Activated CD4-positive, alpha-beta T cell treated with anti-CD3 and anti-CD28 coated beads, Interleukin-2, Interleukin-4, amounts not matched to agents 100 ng/mL and 50 ng/mL, durations not matched to agents 16 hours and 8 hours (primary cell): ENCODE measurements at regions not wholly inside any gene's neighbourhood (a gene's known extent, or its start where the extent isn't known, plus 50 kb on each side); places are given as distances from the start of the nearest gene placed in this dataset.
"Not testable (repeated sequence)": the region's sequence is repeated elsewhere in the genome, so short reads cannot be mapped to it uniquely, and the experiment has no call there.

Experiments used
- DNase-seq: peaks from one replicate; pipeline ENCODE4 v3.0.0-alpha.2; 2020; ENCODE audit warnings: low spot score

DNA sequence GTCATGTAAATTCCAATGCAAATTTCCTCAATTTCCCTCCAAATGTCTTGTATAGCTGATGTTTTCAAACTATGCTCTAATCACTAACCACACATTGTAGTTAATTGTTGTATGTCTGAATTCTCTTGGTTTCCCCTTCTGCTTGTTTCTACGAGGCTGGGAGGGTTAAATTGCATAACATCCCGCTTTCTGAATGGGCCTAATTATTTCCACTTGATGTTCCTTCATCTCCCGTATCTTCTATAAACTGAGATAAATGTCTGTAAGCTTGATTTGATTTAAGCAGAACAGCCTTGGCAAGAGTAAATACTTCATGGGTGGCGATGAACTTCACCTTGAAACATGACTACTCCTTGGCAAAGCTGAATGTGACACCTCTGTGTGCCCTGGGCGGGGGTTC lies 72.2 kb downstream of the SERINC2 start:
- DNase-seq: no peak

DNA sequence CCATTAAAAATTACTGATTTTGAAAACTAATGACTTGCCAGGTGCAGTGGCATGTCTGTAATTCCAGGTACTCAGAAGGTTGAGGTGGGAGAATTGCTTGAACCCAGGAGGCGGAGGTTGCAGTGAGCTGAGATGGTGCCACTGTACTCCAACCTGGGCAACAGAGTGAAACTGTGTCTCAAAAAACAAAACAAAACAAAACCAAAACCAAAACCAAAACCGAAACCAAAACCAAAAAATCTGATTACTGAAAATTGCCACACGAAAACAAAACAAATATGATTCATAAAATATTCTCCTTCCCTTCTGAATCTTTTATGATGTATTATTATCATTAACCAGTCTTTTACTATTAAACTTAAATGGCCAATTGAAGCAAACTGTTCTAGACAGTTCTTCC lies 74.1 kb downstream of the SERINC2 start:
- DNase-seq: peak; percentile 17

DNA sequence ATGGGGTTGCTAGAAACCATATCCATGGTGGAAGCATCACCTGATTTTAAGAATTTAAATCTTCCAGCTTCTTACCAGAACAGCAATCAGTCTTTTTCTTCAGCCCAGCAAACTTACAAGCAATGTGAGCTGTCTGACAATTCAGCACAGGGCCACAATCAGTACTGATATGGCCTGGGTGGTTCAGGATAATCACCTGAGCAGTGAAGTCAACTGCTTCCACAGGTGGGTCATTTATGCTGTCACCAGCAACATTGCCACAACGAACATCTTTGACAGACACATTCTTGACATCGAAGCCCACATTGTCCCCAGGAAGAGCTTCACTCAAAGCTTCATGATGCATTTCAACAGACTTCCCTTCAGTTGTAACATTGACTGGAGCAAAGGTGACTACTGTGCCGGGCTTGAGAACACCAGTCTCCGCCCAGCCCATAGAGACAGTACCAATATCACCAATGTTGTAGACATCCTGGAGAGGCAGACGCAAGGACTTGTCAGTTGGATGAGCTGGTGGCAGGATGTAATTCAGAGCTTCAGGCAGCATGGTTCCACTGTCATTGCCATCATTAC lies 74.8 kb downstream of the SERINC2 start:
- no peak for DNase-seq

- no peak for DNase-seq
These were observed 75.5 kb downstream of the SERINC2 start for GRCh38 chr1:31488528-31488927.

- not testable (repeated sequence) for DNase-seq
These were observed 76.6 kb downstream of the SERINC2 start for GRCh38 chr1:31489575-31489974.

GRCh38 chr1:31490596-31490995 lies 77.6 kb downstream of the SERINC2 start:
- not testable (repeated sequence) for DNase-seq

DNA sequence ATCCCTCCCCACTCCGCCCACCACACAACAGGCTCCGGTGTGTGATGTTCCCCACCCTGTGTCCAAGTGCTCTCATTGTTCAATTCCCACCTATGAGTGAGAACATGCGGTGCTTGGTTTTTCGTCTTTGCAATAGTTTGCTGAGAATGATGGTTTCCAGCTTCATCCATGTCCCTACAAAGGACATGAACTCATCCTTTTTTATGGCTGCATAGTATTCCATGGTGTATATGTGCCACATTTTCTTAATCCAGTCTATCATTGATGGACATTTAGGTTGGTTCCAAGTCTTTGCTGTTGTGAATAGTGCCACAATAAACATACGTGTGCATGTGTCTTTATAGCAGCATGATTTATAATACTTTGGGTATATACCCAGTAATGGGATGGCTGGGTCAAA lies 81.0 kb upstream of the TINAGL1 start:
- not testable (repeated sequence) for DNase-seq

DNA sequence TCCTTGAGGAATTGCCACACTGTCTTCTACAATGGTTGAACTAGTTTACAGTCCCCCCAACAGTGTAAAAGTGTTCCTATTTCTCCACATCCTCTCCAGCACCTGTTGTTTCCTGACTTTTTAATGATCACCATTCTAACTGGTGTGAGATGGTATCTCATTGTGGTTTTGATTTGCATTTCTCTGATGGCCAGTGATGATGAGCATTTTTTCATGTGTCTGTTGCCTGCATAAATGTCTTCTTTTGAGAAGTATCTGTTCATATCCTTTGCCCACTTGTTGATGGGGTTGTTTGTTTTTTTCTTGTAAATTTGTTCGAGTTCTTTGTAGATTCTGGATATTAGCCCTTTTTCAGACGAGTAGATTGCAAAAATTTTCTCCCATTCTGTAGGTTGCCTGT lies 80.5 kb upstream of the TINAGL1 start:
- not testable (repeated sequence) for DNase-seq

GRCh38 chr1:31497601-31498000 lies 78.7 kb upstream of the TINAGL1 start:
- DNase-seq: no peak

DNA sequence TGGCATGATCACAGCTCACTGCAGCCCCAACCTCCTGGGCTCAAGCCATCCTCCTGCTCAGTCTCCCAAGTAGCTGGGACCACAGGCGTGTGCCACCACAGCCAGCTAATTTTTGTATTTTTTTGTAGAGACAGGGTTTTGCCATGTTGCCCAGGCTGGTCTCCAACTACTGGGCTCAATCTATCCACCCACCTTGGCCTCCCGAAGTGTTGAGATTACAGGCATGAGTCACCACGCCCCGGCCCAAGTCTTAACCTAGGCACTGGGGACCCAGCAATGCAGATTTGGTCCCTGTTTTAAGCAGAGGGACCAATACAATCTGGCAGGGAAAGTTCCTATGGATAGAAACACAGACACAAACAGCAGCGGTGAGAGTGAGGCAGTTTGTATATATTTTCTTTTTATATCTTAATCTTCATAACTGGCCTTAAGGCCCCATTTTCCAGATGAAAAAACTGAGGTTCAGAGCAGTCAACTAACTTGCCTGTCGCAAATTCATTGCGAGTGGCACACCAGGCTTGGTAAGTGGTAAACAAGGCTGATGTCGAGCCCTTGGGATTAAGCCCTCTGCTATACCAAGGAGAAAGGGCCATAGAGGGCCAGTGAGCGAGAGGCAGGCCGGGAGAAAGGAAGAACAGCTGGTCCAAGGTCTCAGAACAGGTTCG lies 77.8 kb upstream of the TINAGL1 start:
- no peak for DNase-seq

DNA sequence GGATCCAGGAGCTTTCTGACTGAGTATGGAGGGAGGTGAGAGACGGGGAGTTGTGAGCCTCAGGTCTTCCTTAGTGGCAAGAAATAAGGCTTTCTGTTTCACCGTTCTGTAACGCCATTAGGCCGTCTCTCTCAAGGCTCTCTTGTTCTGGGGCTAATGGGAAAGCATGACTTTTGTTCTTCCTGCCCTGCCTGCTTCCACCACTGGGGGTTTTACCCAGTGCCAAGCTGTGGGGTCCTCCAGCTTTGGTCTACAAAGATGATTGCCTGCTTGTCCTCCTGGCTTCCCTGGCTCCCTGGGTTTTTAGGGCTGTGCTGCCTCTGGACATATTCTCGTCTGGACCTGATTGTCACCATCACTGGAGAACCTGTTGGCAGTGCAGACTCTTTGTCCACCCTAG lies 74.8 kb upstream of the TINAGL1 start:
- no peak for DNase-seq

GRCh38 chr1:31502253-31502652 lies 74.1 kb upstream of the TINAGL1 start:
- DNase-seq: no peak

- no peak for DNase-seq
These were observed 73.3 kb upstream of the TINAGL1 start for GRCh38 chr1:31502926-31503511.

- no peak for DNase-seq
These were observed 72.7 kb upstream of the TINAGL1 start for GRCh38 chr1:31503570-31503969.

DNA sequence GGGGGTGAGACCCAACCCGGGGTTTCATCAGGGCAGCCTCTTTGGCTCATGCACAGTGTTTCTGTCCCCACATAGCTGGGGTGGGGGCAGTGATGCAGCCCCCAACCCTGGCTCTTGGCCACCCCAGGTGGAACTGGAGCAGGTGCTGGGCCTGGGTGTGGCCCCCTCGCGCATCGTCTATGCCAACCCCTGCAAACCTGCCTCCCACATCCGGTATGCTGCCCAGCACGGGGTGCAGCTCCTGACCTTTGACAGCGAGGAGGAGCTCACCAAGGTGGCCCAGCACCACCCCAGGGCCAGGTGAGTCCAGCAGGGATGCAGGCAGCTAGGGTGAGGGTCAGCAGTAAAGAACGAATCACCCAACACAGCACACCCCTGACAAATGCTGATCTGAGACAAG lies 72.3 kb upstream of the TINAGL1 start:
- DNase-seq: no peak

GRCh38 chr1:31505911-31506497 lies 70.3 kb upstream of the TINAGL1 start:
- DNase-seq: peak; percentile 43

DNA sequence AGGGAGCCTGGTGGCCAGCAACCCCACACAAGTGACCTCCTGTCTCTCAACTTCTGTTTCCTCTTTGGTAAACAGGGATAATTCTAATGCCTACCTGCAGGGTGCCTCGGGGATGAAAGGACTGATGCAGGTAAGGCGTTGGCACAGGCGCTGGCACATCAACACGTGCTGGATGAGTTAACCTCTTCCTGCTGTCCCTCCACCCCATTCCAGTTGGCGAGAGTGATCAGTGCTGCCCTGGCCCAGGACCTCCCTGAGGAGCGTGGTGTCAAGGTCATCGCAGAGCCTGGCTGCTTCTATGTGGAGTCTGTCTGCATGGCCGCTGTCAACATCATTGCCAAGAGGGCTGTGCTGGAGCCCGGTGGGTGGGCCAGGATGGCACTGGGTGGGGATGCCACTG lies 69.1 kb upstream of the TINAGL1 start:
- no peak for DNase-seq

GRCh38 chr1:31507676-31508530 lies 68.4 kb upstream of the TINAGL1 start:
- no peak for DNase-seq

GRCh38 chr1:31509124-31510072 lies 66.9 kb upstream of the TINAGL1 start:
- no peak for DNase-seq

- DNase-seq: no peak
These were observed 66.0 kb upstream of the TINAGL1 start for GRCh38 chr1:31510304-31510703.
